ENCODE measurements at regions not wholly inside any gene's neighbourhood (a gene's known extent, or its start where the extent isn't known, plus 50 kb on each side); places are given as distances from the start of the nearest gene placed in this dataset.
A peak's percentile ranks its signal among the peaks of the same experiment; 100 is the strongest.

DNA sequence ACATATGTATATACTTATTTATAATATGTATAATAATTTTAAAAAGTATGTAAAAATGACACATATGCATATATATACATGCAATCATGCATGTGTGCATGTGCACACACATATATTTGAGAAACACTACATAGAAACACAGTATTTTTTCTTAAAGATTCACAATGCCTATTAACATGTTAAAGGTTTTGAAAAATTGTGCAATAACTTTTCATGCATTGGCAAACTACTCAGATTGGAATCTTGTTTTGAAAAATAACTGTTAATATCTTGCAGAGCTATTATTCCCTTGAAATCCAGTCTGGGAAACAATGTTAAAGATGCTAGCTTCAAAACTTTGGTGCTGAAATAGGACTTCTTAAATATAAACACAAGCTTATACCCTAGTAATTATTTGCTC, 256.2 kb upstream of the P2RY1 start:
- POLR2A ChIA-PET (ENCODE audit: partially characterized antibody) = no interaction called here
- Histone ChIP-seq H3K27ac (ENCODE audit: low read depth, low read length) (no peak overlapping the region), H3K4me3 (ENCODE audit: low read length in 2 of 2) (no peak overlapping the region), H3K9me3 (ENCODE audit: control insufficient read depth in 1 of 2, low read length in 2 of 2) (no peaks in the 10 kb centered on the region), H3K36me3 (ENCODE audit: insufficient read depth, low read length) (no peaks in the 10 kb centered on the region), H3K4me1 (ENCODE audit: insufficient read depth, low read length) (no peaks in the 10 kb centered on the region), H3K27me3 (ENCODE audit: insufficient read depth, low read length) (no peaks in the 10 kb centered on the region)
- intact Hi-C loops (cut with micrococcal nuclease) = no loop called here
- CTCF ChIA-PET (ENCODE audit: partially characterized antibody) = no interaction called here
- no peak overlapping the region for H3K4me3 Mint-ChIP-seq
- no peak overlapping the region for H3K27ac Mint-ChIP-seq
- DNase-seq = no peak
- H3K4me1 Mint-ChIP-seq = no peaks in the 10 kb centered on the region
- peaks cover 12 to 14% of the 10 kb centered on the region in 2 donors for H3K27me3 Mint-ChIP-seq
- no peaks in the 10 kb centered on the region for H3K36me3 Mint-ChIP-seq
- H3K9me3 Mint-ChIP-seq = peaks cover 0 to 3% (median 0%) of the 10 kb centered on the region in 8 donors

DNA sequence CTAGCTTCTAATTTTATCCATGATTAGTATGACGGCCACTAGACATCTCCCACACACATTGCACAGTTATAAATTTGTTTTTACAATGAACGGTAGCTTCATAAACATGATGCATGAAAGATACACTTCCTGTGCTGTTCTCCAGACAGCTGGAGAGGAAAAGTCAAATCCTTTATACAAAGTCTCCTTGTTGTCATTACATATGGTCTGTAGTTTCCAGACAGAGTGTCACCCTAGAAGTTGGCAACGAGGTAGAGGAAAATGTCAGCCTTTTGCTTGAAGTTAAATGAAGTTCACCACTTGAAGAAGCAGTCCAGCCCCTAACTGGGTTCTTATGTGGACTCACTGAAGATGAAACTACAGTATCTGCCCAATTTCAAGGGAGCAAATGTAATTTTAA, 253.0 kb upstream of the P2RY1 start:
- Mint-ChIP-seq H3K27ac (no peak overlapping the region), H3K27me3 (peaks cover 12 to 13% of the 10 kb centered on the region in 2 donors), H3K4me1 (no peaks in the 10 kb centered on the region), H3K4me3 (no peak overlapping the region), H3K9me3 (peaks cover 0 to 2% (median 0%) of the 10 kb centered on the region in 8 donors), H3K36me3 (no peaks in the 10 kb centered on the region)
- POLR2A ChIA-PET (ENCODE audit: partially characterized antibody) = no interaction called here
- Histone ChIP-seq H3K27ac (ENCODE audit: low read depth, low read length) (no peak overlapping the region), H3K27me3 (ENCODE audit: insufficient read depth, low read length) (no peaks in the 10 kb centered on the region), H3K4me3 (ENCODE audit: low read length in 2 of 2) (no peak overlapping the region), H3K4me1 (ENCODE audit: insufficient read depth, low read length) (no peaks in the 10 kb centered on the region), H3K9me3 (ENCODE audit: control insufficient read depth in 1 of 2, low read length in 2 of 2) (no peaks in the 10 kb centered on the region), H3K36me3 (ENCODE audit: insufficient read depth, low read length) (no peaks in the 10 kb centered on the region)
- intact Hi-C loops (cut with micrococcal nuclease) = no loop called here
- no peak for DNase-seq
- CTCF ChIA-PET (ENCODE audit: partially characterized antibody) = no interaction called here

DNA sequence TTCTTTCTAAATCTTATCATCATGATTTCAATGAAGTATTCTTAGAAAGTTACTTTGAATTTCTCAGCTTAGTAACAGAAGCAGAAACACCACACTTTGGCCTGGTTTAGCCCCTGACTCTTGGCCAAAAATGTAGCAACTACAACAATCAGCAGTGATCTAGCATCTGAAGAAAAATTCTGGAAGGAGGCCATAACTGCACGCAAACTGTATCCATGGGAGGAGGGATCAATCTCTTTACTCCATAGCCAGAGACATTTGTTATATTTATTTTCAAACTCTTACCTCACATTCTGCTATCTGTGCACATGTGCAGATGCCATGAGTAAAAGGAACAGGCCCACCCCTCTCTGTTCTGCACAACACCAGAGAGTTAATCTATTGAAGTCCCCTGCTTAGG, 251.0 kb upstream of the P2RY1 start:
- Histone ChIP-seq H3K27me3 (ENCODE audit: insufficient read depth, low read length) (no peaks in the 10 kb centered on the region), H3K4me3 (ENCODE audit: low read length in 2 of 2) (no peak overlapping the region), H3K27ac (ENCODE audit: low read depth, low read length) (no peak overlapping the region), H3K36me3 (ENCODE audit: insufficient read depth, low read length) (no peaks in the 10 kb centered on the region), H3K4me1 (ENCODE audit: insufficient read depth, low read length) (no peaks in the 10 kb centered on the region), H3K9me3 (ENCODE audit: control insufficient read depth in 1 of 2, low read length in 2 of 2) (no peaks in the 10 kb centered on the region)
- ChIA-PET POLR2A (ENCODE audit: partially characterized antibody) (no interaction called here), CTCF (ENCODE audit: partially characterized antibody) (interaction anchor here (1.2 kb wide), 1 partner anchor 13 kb away, joined by 3 read pairs; no protein-coding TSS in a partner anchor)
- Mint-ChIP-seq H3K27ac (no peak overlapping the region), H3K27me3 (peaks cover 10% of the 10 kb centered on the region in 2 donors), H3K36me3 (no peaks in the 10 kb centered on the region), H3K4me1 (no peaks in the 10 kb centered on the region), H3K4me3 (no peak overlapping the region), H3K9me3 (peaks cover 0 to 2% (median 0%) of the 10 kb centered on the region in 8 donors)
- no peak for DNase-seq
- intact Hi-C loops (cut with micrococcal nuclease) = no loop called here

GRCh38 chr3:152586974-152587373, 248.0 kb upstream of the P2RY1 start:
- H3K9me3 Mint-ChIP-seq = no peaks in the 10 kb centered on the region
- POLR2A ChIA-PET (ENCODE audit: partially characterized antibody) = no interaction called here

GRCh38 chr3:152587861-152588260, 247.1 kb upstream of the P2RY1 start:
- H3K27ac Mint-ChIP-seq = no peak overlapping the region
- H3K4me1 Mint-ChIP-seq = no peaks in the 10 kb centered on the region
- intact Hi-C loops (cut with micrococcal nuclease) = no loop called here
- H3K4me3 Mint-ChIP-seq = no peak overlapping the region
- no peaks in the 10 kb centered on the region for H3K9me3 Mint-ChIP-seq
- POLR2A ChIA-PET (ENCODE audit: partially characterized antibody) = no interaction called here
- H3K36me3 ChIP-seq (ENCODE audit: insufficient read depth, low read length) = no peaks in the 10 kb centered on the region
- no peaks in the 10 kb centered on the region for H3K9me3 ChIP-seq (ENCODE audit: control insufficient read depth in 1 of 2, low read length in 2 of 2)
- no peak overlapping the region for H3K27ac ChIP-seq (ENCODE audit: low read depth, low read length)
- H3K36me3 Mint-ChIP-seq = no peaks in the 10 kb centered on the region
- no peak for DNase-seq
- CTCF ChIA-PET (ENCODE audit: partially characterized antibody) = interaction anchor here (0.6 to 1.1 kb wide), 2 partner anchors 9 to 363 kb away, joined by 3 to 4 read pairs; no protein-coding TSS in a partner anchor
- H3K4me1 ChIP-seq (ENCODE audit: insufficient read depth, low read length) = no peaks in the 10 kb centered on the region
- H3K4me3 ChIP-seq (ENCODE audit: low read length in 2 of 2) = no peak overlapping the region
- H3K27me3 ChIP-seq (ENCODE audit: insufficient read depth, low read length) = no peaks in the 10 kb centered on the region
- H3K27me3 Mint-ChIP-seq = peaks cover 4 to 6% of the 10 kb centered on the region in 2 donors

More at GRCh38 chr3:152586974-152587373, 248.0 kb upstream of the P2RY1 start:
- no peaks in the 10 kb centered on the region for H3K9me3 ChIP-seq (ENCODE audit: control insufficient read depth in 1 of 2, low read length in 2 of 2)
- no peaks in the 10 kb centered on the region for H3K36me3 ChIP-seq (ENCODE audit: insufficient read depth, low read length)
- no peak overlapping the region for H3K4me3 Mint-ChIP-seq
- no peak overlapping the region for H3K27ac Mint-ChIP-seq
- H3K36me3 Mint-ChIP-seq = no peaks in the 10 kb centered on the region
- CTCF ChIA-PET (ENCODE audit: partially characterized antibody) = interaction anchor here (1.1 kb wide), 1 partner anchor 10 kb away, joined by 3 read pairs; no protein-coding TSS in a partner anchor
- H3K4me1 Mint-ChIP-seq = no peaks in the 10 kb centered on the region
- intact Hi-C loops (cut with micrococcal nuclease) = no loop called here
- no peak overlapping the region for H3K4me3 ChIP-seq (ENCODE audit: low read length in 2 of 2)
- H3K27ac ChIP-seq (ENCODE audit: low read depth, low read length) = no peak overlapping the region
- peaks cover 5 to 6% of the 10 kb centered on the region in 2 donors for H3K27me3 Mint-ChIP-seq
- H3K27me3 ChIP-seq (ENCODE audit: insufficient read depth, low read length) = no peaks in the 10 kb centered on the region
- no peaks in the 10 kb centered on the region for H3K4me1 ChIP-seq (ENCODE audit: insufficient read depth, low read length)
- no peak for DNase-seq

GRCh38 chr3:152589644-152590043, 245.3 kb upstream of the P2RY1 start:
- ChIA-PET POLR2A (ENCODE audit: partially characterized antibody) (no interaction called here), CTCF (ENCODE audit: partially characterized antibody) (no interaction called here)
- Histone ChIP-seq H3K27ac (ENCODE audit: low read depth, low read length) (no peak overlapping the region), H3K27me3 (ENCODE audit: insufficient read depth, low read length) (no peaks in the 10 kb centered on the region), H3K4me3 (ENCODE audit: low read length in 2 of 2) (no peak overlapping the region), H3K36me3 (ENCODE audit: insufficient read depth, low read length) (no peaks in the 10 kb centered on the region), H3K9me3 (ENCODE audit: control insufficient read depth in 1 of 2, low read length in 2 of 2) (no peaks in the 10 kb centered on the region), H3K4me1 (ENCODE audit: insufficient read depth, low read length) (no peaks in the 10 kb centered on the region)
- no peaks in the 10 kb centered on the region for H3K4me1 Mint-ChIP-seq
- H3K27me3 Mint-ChIP-seq = peaks cover 0 to 3% of the 10 kb centered on the region in 2 donors
- DNase-seq = no peak
- no peaks in the 10 kb centered on the region for H3K36me3 Mint-ChIP-seq
- H3K4me3 Mint-ChIP-seq = no peak overlapping the region
- intact Hi-C loops (cut with micrococcal nuclease) = no loop called here
- H3K27ac Mint-ChIP-seq = no peak overlapping the region
- no peaks in the 10 kb centered on the region for H3K9me3 Mint-ChIP-seq

DNA sequence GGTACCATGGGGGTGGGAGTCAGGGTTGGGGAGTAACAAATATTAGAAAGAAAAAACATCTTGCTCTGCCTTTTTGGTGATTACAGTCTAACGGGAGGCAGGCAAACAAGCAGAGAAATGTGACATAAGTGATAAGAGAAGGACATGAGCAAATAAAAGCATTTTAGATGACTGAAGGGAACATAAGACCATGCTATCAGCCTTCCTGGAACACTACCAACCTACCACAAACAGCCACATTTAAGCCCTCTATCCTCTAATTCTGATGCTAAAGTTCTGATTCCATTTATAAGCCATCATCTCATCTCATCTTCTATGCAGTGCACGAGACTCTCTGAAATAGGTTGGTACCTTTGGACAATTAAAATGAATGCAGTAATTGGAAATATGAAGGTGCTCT, 243.4 kb upstream of the P2RY1 start:
- intact Hi-C loops (cut with micrococcal nuclease) = no loop called here
- Mint-ChIP-seq H3K36me3 (no peaks in the 10 kb centered on the region), H3K4me1 (peaks cover 2 to 8% (median 7%) of the 10 kb centered on the region in 4 donors), H3K27me3 (peaks cover 0 to 3% of the 10 kb centered on the region in 2 donors), H3K27ac (no peak overlapping the region), H3K9me3 (no peaks in the 10 kb centered on the region), H3K4me3 (no peak overlapping the region)
- peaks cover 6% of the 10 kb centered on the region for H3K4me1 ChIP-seq (ENCODE audit: insufficient read depth, low read length)
- no peak overlapping the region for H3K27ac ChIP-seq (ENCODE audit: low read depth, low read length)
- H3K36me3 ChIP-seq (ENCODE audit: insufficient read depth, low read length) = no peaks in the 10 kb centered on the region
- CTCF ChIA-PET (ENCODE audit: partially characterized antibody) = no interaction called here
- POLR2A ChIA-PET (ENCODE audit: partially characterized antibody) = no interaction called here
- no peak overlapping the region for H3K4me3 ChIP-seq (ENCODE audit: low read length in 2 of 2)
- no peaks in the 10 kb centered on the region for H3K27me3 ChIP-seq (ENCODE audit: insufficient read depth, low read length)
- DNase-seq = no peak
- H3K9me3 ChIP-seq (ENCODE audit: control insufficient read depth in 1 of 2, low read length in 2 of 2) = no peaks in the 10 kb centered on the region

DNA sequence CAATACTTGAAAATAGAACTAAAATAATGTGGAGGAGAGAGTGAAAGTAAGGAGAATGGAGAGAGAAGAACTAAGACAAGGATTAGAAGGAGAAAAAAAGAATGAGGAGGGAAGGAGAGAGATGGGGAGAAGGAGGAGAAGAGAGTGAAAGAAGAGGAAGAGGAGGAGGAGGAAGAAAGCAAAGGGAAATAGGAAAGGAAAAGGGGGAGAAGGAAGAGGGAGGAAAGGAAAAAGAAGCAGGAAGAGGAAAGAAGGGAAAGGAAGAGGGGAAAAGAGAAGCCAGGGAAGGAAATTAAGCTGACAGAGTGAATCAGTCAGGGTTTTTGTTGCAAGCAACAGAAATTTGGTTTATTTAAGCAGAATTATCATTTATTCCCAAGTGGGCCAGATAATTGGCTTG, 241.7 kb upstream of the P2RY1 start:
- ChIA-PET CTCF (ENCODE audit: partially characterized antibody) (no interaction called here), POLR2A (ENCODE audit: partially characterized antibody) (no interaction called here)
- Mint-ChIP-seq H3K4me1 (peaks cover 4 to 11% (median 9%) of the 10 kb centered on the region in 4 donors), H3K27ac (peak overlapping the region in 1 of 7 donors; percentile 36), H3K4me3 (no peak overlapping the region), H3K9me3 (no peaks in the 10 kb centered on the region), H3K36me3 (no peaks in the 10 kb centered on the region), H3K27me3 (peaks cover 0 to 8% of the 10 kb centered on the region in 2 donors)
- Histone ChIP-seq H3K4me1 (ENCODE audit: insufficient read depth, low read length) (peaks cover 8% of the 10 kb centered on the region), H3K36me3 (ENCODE audit: insufficient read depth, low read length) (no peaks in the 10 kb centered on the region), H3K27ac (ENCODE audit: low read depth, low read length) (no peak overlapping the region), H3K9me3 (ENCODE audit: control insufficient read depth in 1 of 2, low read length in 2 of 2) (no peaks in the 10 kb centered on the region), H3K27me3 (ENCODE audit: insufficient read depth, low read length) (no peaks in the 10 kb centered on the region), H3K4me3 (ENCODE audit: low read length in 2 of 2) (no peak overlapping the region)
- no peak for DNase-seq
- intact Hi-C loops (cut with micrococcal nuclease) = no loop called here

Measured in CD4-positive, alpha-beta memory T cell (primary cell).